GM10266 (cell line): ENCODE measurements at regions not wholly inside any gene's neighbourhood (a gene's known extent, or its start where the extent isn't known, plus 50 kb on each side); places are given as distances from the start of the nearest gene placed in this dataset.

Experiments used
- DNase-seq: peaks from one replicate; pipeline ENCODE4 v3.0.0; 2012; ENCODE audit errors: extremely low spot score
- TF ChIP-seq, protein P1 (sequence below): IDR thresholded peaks from 2 replicates; pipeline ENCODE4 v1.5.1; 2012; ENCODE audit warnings: mild to moderate bottlenecking, low read depth; ENCODE audit not compliant: control insufficient read depth, insufficient read depth; ENCODE audit errors: missing control alignments

DNA sequence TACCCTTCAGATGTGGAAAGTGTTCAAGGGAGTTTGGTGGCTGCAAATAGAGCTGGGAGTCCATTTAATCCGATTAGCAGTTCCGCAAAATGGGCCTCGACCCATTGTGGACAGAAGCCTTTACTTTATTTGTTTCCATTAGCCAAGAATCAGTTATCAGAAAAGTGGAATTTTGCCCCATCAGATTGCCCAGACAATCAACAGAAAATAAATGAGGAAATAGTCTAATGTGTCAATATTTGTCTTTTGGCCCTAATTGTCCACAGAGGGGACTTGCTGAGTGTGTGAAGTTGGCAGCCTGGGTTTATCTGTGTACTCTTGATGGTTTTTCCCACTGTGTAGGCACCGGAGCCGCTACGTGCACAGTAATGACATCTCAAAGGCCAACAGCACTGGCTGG, 134.3 kb downstream of the LINC00237 start:
- DNase-seq = no peak
- TF ChIP-seq, protein P1, sequence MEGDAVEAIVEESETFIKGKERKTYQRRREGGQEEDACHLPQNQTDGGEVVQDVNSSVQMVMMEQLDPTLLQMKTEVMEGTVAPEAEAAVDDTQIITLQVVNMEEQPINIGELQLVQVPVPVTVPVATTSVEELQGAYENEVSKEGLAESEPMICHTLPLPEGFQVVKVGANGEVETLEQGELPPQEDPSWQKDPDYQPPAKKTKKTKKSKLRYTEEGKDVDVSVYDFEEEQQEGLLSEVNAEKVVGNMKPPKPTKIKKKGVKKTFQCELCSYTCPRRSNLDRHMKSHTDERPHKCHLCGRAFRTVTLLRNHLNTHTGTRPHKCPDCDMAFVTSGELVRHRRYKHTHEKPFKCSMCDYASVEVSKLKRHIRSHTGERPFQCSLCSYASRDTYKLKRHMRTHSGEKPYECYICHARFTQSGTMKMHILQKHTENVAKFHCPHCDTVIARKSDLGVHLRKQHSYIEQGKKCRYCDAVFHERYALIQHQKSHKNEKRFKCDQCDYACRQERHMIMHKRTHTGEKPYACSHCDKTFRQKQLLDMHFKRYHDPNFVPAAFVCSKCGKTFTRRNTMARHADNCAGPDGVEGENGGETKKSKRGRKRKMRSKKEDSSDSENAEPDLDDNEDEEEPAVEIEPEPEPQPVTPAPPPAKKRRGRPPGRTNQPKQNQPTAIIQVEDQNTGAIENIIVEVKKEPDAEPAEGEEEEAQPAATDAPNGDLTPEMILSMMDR = no peak

DNA sequence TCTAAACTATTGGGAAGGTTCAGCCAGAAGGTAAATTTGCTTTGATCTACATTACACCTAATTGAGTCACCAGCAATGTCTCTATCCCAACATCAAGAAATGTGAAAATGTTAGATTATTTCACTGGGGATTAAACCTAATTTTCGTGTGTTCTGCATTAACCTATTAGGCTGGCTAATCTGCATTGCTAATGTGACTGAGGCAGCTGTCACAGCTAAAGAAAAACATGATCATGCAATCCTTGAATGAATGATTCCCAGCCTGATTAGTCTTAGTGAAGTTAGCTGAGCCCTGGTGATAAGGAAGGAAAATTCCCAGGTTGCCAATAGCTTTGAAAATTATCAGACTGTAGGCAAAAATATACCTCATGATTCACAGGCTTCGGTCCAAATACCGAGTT, 135.3 kb downstream of the LINC00237 start:
- TF ChIP-seq, protein P1 = no peak
- DNase-seq = no peak

DNA sequence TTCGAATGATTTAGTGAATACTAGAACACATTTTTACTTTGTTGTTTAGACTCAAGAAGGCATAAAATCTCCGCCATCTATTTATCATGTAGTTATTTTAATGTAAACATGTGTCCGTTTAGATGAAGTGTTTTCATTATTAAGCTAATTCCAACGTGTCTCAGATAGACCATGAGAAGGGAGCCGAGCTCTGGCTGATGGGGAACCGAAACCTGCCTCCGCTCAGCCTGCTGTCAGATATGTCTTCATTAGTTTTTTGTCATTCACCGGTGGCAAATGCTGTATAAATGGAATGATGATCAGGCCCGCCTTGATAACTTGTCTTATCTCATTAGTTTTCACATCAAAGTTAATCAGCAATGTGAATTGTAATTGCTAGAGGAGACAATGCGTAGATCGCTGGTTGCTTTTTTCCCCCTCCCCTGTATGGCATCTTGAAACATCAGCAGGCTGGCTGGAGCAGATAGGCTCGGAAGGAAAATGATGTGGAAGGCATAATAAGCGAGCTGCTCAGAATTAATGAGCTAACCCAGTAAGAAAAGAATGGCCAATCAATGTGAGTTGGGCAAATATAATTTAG, 136.4 kb downstream of the LINC00237 start:
- DNase-seq = no peak

DNA sequence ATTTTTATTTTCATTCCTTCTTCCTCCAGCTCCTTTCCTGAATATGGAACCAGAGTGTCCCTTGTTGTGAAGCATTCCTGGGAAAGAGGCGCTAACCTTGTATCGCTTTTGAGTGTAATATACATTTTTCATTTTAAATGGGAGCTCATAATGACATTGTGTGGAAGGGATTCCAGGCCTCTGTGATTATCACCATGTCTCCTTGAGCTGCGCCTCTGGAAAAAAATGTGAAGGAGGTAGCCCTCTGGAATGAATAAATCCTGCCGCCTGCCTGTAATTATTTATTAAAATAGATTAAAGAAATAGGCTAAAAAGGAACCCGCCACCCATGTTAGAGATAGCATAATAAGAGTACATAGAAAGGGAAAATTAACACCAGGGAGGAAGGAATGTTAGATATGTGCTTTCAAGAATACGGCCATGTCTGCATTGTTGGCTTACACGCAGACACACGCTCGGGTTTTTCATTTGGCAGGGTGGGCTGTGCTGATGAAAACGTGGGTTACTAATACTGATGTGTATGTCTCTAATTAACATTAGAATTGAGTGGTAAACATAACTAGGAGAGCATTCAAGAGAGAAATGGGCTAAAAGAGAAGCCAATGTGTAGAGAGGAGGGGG, 138.5 kb downstream of the LINC00237 start:
- TF ChIP-seq, protein P1 = no peak
- no peak for DNase-seq

More for the DNA sequence above, 136.4 kb downstream of the LINC00237 start:
- TF ChIP-seq, protein P1 = no peak

DNA sequence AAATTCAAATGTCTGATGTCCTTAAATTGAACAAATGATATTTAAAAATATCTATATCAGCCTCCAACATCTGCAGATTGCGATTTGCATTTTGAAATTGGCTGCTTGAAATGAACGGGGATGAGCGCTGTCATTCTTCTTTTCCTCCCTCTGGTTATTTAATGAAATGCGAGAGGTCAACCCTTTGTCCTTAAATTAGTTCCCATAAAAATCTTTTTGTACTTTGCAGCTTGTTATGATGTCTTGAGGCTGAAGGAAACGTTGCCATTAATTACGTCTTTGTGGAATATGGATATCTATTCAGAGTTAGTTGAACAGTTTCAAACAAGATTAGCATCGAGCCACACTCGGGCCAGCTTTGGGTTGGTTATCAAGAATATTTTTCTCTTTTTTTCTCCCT, 140.0 kb downstream of the LINC00237 start:
- TF ChIP-seq, protein P1 = no peak
- no peak for DNase-seq

DNA sequence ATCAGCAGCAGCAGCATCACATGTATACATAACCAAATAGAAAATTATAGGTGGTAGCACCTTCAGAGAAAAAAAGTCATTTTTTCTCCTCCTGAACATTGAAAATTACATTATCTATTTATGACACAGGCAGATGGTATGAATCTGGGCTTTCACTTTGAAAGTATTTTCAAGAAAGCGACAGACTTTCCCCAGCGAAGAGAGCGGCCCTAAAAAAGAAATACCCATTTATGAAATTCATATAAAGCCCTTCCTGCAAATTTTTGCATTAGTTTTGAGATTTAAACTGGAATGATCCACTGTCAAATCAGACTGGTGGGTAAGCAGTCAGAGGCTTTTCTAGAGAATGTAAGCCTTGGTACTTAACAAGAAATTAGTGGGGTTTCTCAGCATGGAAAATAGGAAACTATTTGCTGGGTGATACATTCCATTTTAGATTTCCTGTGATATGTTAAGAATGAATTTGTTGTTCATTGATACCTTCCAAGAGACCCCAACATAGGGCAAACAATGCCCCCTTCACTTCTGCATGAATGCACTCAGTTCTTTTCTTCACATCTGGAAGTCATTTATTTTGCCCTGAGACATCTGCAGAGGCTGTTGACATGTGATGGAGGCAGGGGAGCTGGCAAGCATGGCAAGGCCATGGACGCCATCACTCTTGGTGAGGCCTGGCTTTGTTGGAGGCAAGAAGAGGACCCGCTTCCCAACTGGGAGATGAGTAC, 147.0 kb downstream of the LINC00237 start:
- TF ChIP-seq, protein P1 = no peak
- DNase-seq = no peak

DNA sequence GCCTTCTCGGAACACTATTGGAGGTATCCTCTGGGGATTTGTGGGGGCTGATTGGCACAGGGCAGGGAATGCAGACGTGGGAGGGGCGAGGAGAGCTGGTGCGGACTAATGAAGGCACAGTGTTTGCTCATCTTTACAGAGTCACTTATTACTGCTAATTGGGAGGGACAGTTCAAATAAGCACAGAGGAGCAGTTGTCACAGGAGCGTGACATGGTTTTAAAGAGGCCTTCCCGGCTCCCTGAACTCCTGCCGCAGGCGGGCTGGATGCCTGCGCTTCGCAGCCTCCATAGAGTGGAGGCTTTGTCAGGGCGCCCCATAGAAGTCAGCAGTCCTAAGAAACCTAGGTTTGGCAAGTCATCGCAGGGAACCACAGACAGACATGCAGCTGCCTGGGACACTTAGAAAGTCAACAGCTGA, 149.6 kb downstream of the LINC00237 start:
- DNase-seq = no peak
- TF ChIP-seq, protein P1 = no peak
